Subcutaneous abdominal adipose tissue (tissue), 5 donors: ENCODE measurements at regions not wholly inside any gene's neighbourhood (a gene's known extent, or its start where the extent isn't known, plus 50 kb on each side); places are given as distances from the start of the nearest gene placed in this dataset.

Experiments used
- H3K27ac ChIP-seq: one replicate; pipeline ENCODE4 v1.7.0; 2013; ENCODE audit warnings: low read depth, mild to moderate bottlenecking, inconsistent platforms, low read length, moderate library complexity
- H3K27me3 ChIP-seq, 5 donors: one replicate each; pipeline ENCODE4 v1.7.0; 2013; ENCODE audit warnings: low read length in 5 of 5, inconsistent platforms in 1 of 5; ENCODE audit not compliant: control insufficient read depth in 5 of 5, insufficient read depth in 4 of 5
- H3K36me3 ChIP-seq, 5 donors: one replicate each; pipeline ENCODE4 v1.7.0; 2013; ENCODE audit warnings: low read length in 5 of 5; ENCODE audit not compliant: control insufficient read depth in 5 of 5, insufficient read depth in 5 of 5
- H3K4me1 ChIP-seq, 5 donors: one replicate each; pipeline ENCODE4 v1.7.0; 2013; ENCODE audit warnings: low read length in 5 of 5, mild to moderate bottlenecking in 3 of 5, moderate library complexity in 1 of 5; ENCODE audit not compliant: control insufficient read depth in 5 of 5, insufficient read depth in 5 of 5
- H3K4me3 ChIP-seq, 5 donors: one replicate each; pipeline ENCODE4 v1.7.0; 2013; ENCODE audit warnings: low read length in 5 of 5, low read depth in 1 of 5
- H3K9ac ChIP-seq, 5 donors: one replicate each; pipeline ENCODE4 v1.7.0; 2013; ENCODE audit warnings: low read length in 5 of 5, mild to moderate bottlenecking in 4 of 5, moderate library complexity in 3 of 5
- H3K9me3 ChIP-seq, 5 donors: one replicate each; pipeline ENCODE4 v1.7.0; 2013; ENCODE audit warnings: low read length in 5 of 5; ENCODE audit not compliant: control insufficient read depth in 5 of 5
- donor health status: healthy.
- donor health status: healthy.
- donor health status: healthy.
- donor health status: healthy.
- donor health status: healthy.

- H3K36me3 ChIP-seq = no peaks in the 10 kb centered on the region
- no peaks in the 10 kb centered on the region for H3K27me3 ChIP-seq
- no peak overlapping the region for H3K9ac ChIP-seq
- H3K9me3 ChIP-seq = peaks cover 0 to 12% (median 3%) of the 10 kb centered on the region in 5 donors
- H3K4me1 ChIP-seq = peaks cover 0 to 6% (median 4%) of the 10 kb centered on the region in 5 donors
- no peak overlapping the region for H3K27ac ChIP-seq
- H3K4me3 ChIP-seq = no peak overlapping the region
Measured at GRCh38 chr9:75390951-75391350, 302.6 kb downstream of the OSTF1 start.

GRCh38 chr9:75391497-75391896, 303.2 kb downstream of the OSTF1 start:
- Histone ChIP-seq H3K4me3 (no peak overlapping the region), H3K9me3 (peaks cover 0 to 7% (median 3%) of the 10 kb centered on the region in 5 donors), H3K27ac (no peak overlapping the region), H3K9ac (no peak overlapping the region), H3K27me3 (no peaks in the 10 kb centered on the region), H3K4me1 (peaks cover 0 to 6% (median 4%) of the 10 kb centered on the region in 5 donors), H3K36me3 (no peaks in the 10 kb centered on the region)

DNA sequence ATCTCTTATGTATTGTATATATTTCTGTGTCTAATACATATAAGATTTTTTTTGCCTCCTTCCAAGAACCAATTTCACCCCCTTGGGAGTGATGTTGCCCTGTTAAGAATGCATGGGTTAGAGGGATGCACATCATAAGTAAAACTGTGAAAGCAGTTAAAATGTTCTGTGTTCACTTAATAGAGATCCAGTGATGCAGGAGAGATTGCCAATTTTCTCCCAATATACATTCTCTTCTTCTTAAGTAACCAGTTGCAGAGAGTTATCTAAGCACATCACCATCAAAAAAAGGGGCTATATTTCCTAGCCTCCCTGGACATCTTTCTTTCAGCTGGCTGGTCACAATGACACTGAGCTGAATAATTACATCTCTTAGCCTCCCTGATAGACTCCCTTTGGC, 307.0 kb downstream of the OSTF1 start:
- no peak overlapping the region for H3K9ac ChIP-seq

DNA sequence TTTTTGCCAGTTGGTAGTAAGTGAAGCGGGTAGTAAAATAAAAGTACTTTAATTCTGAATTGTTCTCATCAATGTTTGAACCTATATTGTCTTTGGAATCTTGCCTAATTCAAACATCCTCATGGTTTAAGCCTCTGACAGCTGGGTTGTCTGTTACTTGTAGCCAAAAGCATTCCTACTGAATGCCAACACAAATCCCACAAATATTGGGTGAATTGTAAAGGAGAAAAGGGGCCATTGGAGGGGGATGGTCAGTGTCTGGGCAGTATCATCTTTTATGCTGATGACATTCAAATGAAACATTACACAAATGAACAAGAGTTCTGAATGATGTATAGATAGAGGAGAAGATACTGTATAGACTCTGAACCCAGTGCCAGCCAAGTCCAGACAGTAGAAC, 309.5 kb downstream of the OSTF1 start:
- Histone ChIP-seq H3K9me3 (no peaks in the 10 kb centered on the region), H3K4me1 (peaks cover 0 to 2% (median 0%) of the 10 kb centered on the region in 5 donors), H3K9ac (no peak overlapping the region), H3K36me3 (no peaks in the 10 kb centered on the region), H3K27ac (no peak overlapping the region), H3K4me3 (no peak overlapping the region), H3K27me3 (peaks cover 0 to 2% (median 0%) of the 10 kb centered on the region in 5 donors)

More for the DNA sequence above, 307.0 kb downstream of the OSTF1 start:
- Histone ChIP-seq H3K4me3 (no peak overlapping the region), H3K27me3 (no peaks in the 10 kb centered on the region), H3K4me1 (peaks cover 0 to 2% (median 0%) of the 10 kb centered on the region in 5 donors), H3K27ac (no peak overlapping the region), H3K9me3 (no peaks in the 10 kb centered on the region), H3K36me3 (no peaks in the 10 kb centered on the region)

GRCh38 chr9:75408391-75408790, 320.1 kb downstream of the OSTF1 start:
- H3K9ac ChIP-seq = no peak overlapping the region
- no peaks in the 10 kb centered on the region for H3K27me3 ChIP-seq
- H3K36me3 ChIP-seq = no peaks in the 10 kb centered on the region
- H3K27ac ChIP-seq = no peak overlapping the region
- no peaks in the 10 kb centered on the region for H3K9me3 ChIP-seq
- no peaks in the 10 kb centered on the region for H3K4me1 ChIP-seq
- no peak overlapping the region for H3K4me3 ChIP-seq

- H3K9ac ChIP-seq = no peak overlapping the region
Measured at GRCh38 chr9:75410405-75410804, 322.1 kb downstream of the OSTF1 start.

DNA sequence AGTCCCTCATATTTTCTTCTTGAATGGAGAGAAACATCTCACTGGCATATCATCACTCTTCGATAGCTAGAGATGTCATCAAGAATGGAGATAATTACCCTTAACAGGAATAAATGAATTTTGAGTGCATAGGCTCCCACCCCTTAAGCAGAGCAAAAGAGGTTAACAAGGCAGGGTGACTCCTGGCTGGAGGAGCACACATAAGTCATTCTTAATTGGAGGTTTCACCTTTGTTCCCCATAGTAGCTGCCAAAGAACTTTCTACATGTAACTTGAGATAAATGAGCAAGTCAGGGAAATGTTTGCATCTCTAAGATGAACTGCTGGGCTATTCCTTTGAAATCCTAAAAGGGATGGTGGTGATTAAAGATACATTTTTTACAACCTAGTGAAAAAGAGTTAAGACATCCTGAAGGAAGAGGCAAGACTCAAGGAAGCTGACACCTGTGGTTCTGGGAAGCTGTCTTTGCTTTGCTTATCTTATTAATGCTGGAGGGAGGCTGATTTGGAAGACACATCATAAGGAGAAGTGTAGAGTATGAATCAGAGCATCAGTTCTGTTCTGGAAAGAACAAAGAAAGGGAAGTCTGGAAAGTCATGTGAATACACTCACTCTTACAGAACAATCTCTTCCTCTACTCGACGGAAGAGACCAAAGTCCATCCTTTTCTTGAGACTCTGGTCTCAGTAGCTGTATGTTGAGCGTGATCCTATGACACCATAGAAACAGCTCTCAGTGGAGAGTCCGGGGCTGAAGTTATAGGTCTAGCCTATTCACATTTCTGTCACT, 326.3 kb downstream of the OSTF1 start:
- H3K4me3 ChIP-seq = no peak overlapping the region
- H3K27me3 ChIP-seq = no peaks in the 10 kb centered on the region

More at GRCh38 chr9:75410405-75410804, 322.1 kb downstream of the OSTF1 start:
- Histone ChIP-seq H3K9me3 (no peaks in the 10 kb centered on the region), H3K27ac (no peak overlapping the region), H3K27me3 (no peaks in the 10 kb centered on the region), H3K36me3 (no peaks in the 10 kb centered on the region), H3K4me1 (peaks cover 0 to 14% (median 10%) of the 10 kb centered on the region in 5 donors), H3K4me3 (no peak overlapping the region)

DNA sequence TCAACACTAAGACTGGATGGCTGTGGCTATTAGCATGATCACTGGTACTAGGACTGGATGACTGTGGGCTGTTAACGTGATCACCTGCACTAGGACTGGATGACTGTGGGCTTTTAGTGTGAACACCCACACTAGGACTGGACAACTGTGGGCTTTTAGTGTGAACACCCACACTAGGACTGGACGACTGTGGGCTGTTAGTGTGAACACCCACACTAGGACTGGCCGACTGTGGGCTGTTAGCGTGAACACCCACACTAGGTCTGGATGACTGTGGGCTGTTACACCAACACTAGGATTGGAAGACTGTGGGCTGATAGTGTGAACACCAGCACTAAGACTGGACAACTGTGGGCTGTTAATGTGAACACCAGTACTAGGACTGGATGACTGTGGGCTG, 329.2 kb downstream of the OSTF1 start:
- Histone ChIP-seq H3K4me3 (no peak overlapping the region), H3K27me3 (no peaks in the 10 kb centered on the region), H3K27ac (no peak overlapping the region), H3K4me1 (peaks cover 0 to 20% (median 13%) of the 10 kb centered on the region in 5 donors), H3K36me3 (no peaks in the 10 kb centered on the region), H3K9ac (no peak overlapping the region), H3K9me3 (no peaks in the 10 kb centered on the region)

More for the DNA sequence above, 326.3 kb downstream of the OSTF1 start:
- Histone ChIP-seq H3K36me3 (no peaks in the 10 kb centered on the region), H3K4me1 (peaks cover 0 to 20% (median 13%) of the 10 kb centered on the region in 5 donors), H3K27ac (no peak overlapping the region), H3K9me3 (no peaks in the 10 kb centered on the region), H3K9ac (peak overlapping the region in 1 of 5 donors; percentile 2)

DNA sequence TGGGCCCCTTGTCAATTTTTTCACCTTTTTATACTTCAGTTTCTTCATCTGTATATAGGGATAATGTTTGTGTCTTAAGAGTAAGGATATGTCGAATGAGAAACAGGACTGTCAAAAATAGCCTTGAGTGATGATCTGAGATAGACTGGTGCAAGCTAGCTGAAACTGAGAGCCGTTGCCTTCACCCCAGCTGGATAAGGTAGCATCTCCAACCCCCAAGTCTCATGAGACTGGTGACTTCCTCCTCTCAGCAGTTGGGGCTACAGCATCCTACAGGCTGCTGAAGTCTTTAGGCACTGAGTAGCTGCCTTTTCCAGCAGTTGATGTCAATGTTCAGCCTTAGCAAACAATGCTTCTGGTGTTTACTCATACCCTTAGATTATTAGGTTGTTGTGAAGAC, 330.2 kb downstream of the OSTF1 start:
- H3K9me3 ChIP-seq = no peaks in the 10 kb centered on the region
- no peak overlapping the region for H3K9ac ChIP-seq
- no peak overlapping the region for H3K4me3 ChIP-seq
- H3K4me1 ChIP-seq = peaks cover 0 to 20% (median 13%) of the 10 kb centered on the region in 5 donors
- no peak overlapping the region for H3K27ac ChIP-seq
- no peaks in the 10 kb centered on the region for H3K27me3 ChIP-seq
- no peaks in the 10 kb centered on the region for H3K36me3 ChIP-seq

GRCh38 chr9:75422944-75423522, 334.7 kb downstream of the OSTF1 start:
- no peaks in the 10 kb centered on the region for H3K27me3 ChIP-seq

More at GRCh38 chr9:75422944-75423522, 334.7 kb downstream of the OSTF1 start:
- no peak overlapping the region for H3K27ac ChIP-seq
- no peaks in the 10 kb centered on the region for H3K9me3 ChIP-seq
- H3K4me1 ChIP-seq = peaks cover 0 to 3% (median 0%) of the 10 kb centered on the region in 5 donors
- H3K4me3 ChIP-seq = no peak overlapping the region
- no peak overlapping the region for H3K9ac ChIP-seq
- H3K36me3 ChIP-seq = no peaks in the 10 kb centered on the region
